Upper lobe of left lung (tissue), 4 donors: ENCODE measurements at regions not wholly inside any gene's neighbourhood (a gene's known extent, or its start where the extent isn't known, plus 50 kb on each side); places are given as distances from the start of the nearest gene placed in this dataset.

Source experiments
- POLR2A ChIP-seq, 4 donors: fragments of 450-650 bp; IDR thresholded peaks; one replicate each; pipeline ENCODE4 v1.5.1; 2016 to 2017; ENCODE audit warnings: antibody characterized with exemption in 4 of 4, mild to moderate bottlenecking in 2 of 4
- TF ChIP-seq, protein P1 (sequence below), 6 experiments: fragments of 450-650 bp in 4 of 6; fragments of 200-600 bp in 2 of 6; sonication (generic) in 2 of 6; IDR thresholded peaks; one replicate each; pipeline ENCODE4 v1.5.1; 2016 to 2019; ENCODE audit warnings: antibody characterized with exemption in 6 of 6

DNA sequence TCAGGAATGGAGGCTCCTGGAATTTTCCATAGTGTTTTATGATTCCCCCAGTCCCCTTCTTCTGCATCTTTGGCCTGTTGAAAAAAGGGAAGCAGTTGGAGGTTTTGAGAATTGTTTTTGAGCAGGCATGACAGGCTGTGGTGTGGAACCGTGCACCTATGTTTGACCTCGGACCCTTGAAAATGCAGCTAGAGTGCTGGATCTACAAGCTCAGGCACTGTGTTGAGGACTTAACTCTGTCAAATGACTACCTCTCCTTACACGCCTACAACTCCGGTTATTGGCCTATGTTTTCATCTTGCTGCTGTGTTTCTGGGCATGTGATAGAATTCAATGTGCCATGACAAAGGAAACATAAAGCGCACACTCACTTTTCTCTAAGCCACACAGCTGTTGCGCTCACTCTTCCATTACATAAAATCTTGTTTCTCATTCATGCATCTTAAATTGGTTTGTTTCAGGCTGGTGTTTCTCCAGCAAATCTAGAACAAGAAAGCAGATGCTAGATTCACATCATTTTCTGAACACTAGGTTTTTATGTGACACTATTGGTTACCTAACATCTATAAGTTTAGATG lies 616.6 kb downstream of the FGF9 start:
- TF ChIP-seq, protein P1, sequence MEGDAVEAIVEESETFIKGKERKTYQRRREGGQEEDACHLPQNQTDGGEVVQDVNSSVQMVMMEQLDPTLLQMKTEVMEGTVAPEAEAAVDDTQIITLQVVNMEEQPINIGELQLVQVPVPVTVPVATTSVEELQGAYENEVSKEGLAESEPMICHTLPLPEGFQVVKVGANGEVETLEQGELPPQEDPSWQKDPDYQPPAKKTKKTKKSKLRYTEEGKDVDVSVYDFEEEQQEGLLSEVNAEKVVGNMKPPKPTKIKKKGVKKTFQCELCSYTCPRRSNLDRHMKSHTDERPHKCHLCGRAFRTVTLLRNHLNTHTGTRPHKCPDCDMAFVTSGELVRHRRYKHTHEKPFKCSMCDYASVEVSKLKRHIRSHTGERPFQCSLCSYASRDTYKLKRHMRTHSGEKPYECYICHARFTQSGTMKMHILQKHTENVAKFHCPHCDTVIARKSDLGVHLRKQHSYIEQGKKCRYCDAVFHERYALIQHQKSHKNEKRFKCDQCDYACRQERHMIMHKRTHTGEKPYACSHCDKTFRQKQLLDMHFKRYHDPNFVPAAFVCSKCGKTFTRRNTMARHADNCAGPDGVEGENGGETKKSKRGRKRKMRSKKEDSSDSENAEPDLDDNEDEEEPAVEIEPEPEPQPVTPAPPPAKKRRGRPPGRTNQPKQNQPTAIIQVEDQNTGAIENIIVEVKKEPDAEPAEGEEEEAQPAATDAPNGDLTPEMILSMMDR (IDR thresholded peaks at IDR 0.05), result no peak
- TF ChIP-seq POLR2A (IDR thresholded peaks at IDR 0.05), result no peak
